Trophoblast cell (in vitro differentiated cells and primary cell): ENCODE measurements at regions not wholly inside any gene's neighbourhood (a gene's known extent, or its start where the extent isn't known, plus 50 kb on each side); places are given as distances from the start of the nearest gene placed in this dataset.
"Not testable (repeated sequence)": the region's sequence is repeated elsewhere in the genome, so short reads cannot be mapped to it uniquely, and the experiment has no call there.

Source experiments
- DNase-seq, 2 donors: peaks; one replicate each; pipeline ENCODE4 v3.0.0-alpha.2; 2016
- H2AFZ ChIP-seq: 2 replicates; pipeline ENCODE4 v1.6.1; 2013; ENCODE audit warnings: low read length, moderate library complexity, mild to moderate bottlenecking; ENCODE audit not compliant: insufficient read depth, poor library complexity
- H2AK5ac ChIP-seq: 2 replicates; pipeline ENCODE4 v1.6.1; 2013; ENCODE audit warnings: mild to moderate bottlenecking, low read length
- H2BK120ac ChIP-seq: 2 replicates; pipeline ENCODE4 v1.6.1; 2013; ENCODE audit warnings: low read length, mild to moderate bottlenecking, moderate library complexity; ENCODE audit not compliant: insufficient read depth, poor library complexity
- H2BK12ac ChIP-seq: 2 replicates; pipeline ENCODE4 v1.6.1; 2013; ENCODE audit warnings: mild to moderate bottlenecking, low read length, moderate library complexity
- H2BK5ac ChIP-seq: 2 replicates; pipeline ENCODE4 v1.6.1; 2013; ENCODE audit warnings: low read length, low read depth, moderate library complexity, mild to moderate bottlenecking; ENCODE audit not compliant: poor library complexity
- H3K14ac ChIP-seq: 2 replicates; pipeline ENCODE4 v1.6.1; 2013; ENCODE audit warnings: mild to moderate bottlenecking, low read length
- H3K18ac ChIP-seq: 2 replicates; pipeline ENCODE4 v1.6.1; 2013; ENCODE audit warnings: mild to moderate bottlenecking, low read length
- H3K23ac ChIP-seq: 2 replicates; pipeline ENCODE4 v1.6.1; 2013; ENCODE audit warnings: low read length
- H3K27ac ChIP-seq: 2 replicates; pipeline ENCODE4 v1.5.1; 2013; ENCODE audit warnings: low read depth, mild to moderate bottlenecking, inconsistent platforms, low read length, moderate library complexity
- H3K27me3 ChIP-seq: 2 replicates; pipeline ENCODE4 v1.6.1; 2013; ENCODE audit warnings: inconsistent platforms, mild to moderate bottlenecking, low read length, moderate library complexity; ENCODE audit not compliant: insufficient read depth
- H3K36me3 ChIP-seq, 2 experiments: 1 replicate in 1 of 2; 2 replicates in 1 of 2; pipeline ENCODE4 v1.6.1; 2013; ENCODE audit warnings: low read length in 2 of 2, mild to moderate bottlenecking in 2 of 2, moderate library complexity in 1 of 2; ENCODE audit not compliant: insufficient read depth in 2 of 2, control insufficient read depth in 1 of 2
- H3K4ac ChIP-seq: 2 replicates; pipeline ENCODE4 v1.6.1; 2013; ENCODE audit warnings: low read depth, mild to moderate bottlenecking, low read length, moderate library complexity
- H3K4me1 ChIP-seq, 2 experiments: 1 replicate in 1 of 2; 2 replicates in 1 of 2; pipeline ENCODE4 v1.6.1; 2013; ENCODE audit warnings: low read length in 2 of 2, mild to moderate bottlenecking in 2 of 2, moderate library complexity in 1 of 2; ENCODE audit not compliant: insufficient read depth in 2 of 2, control insufficient read depth in 1 of 2
- H3K4me2 ChIP-seq: 2 replicates; pipeline ENCODE4 v1.6.1; 2013; ENCODE audit warnings: inconsistent platforms, mild to moderate bottlenecking, low read length, moderate library complexity
- H3K4me3 ChIP-seq: 2 replicates; pipeline ENCODE4 v1.5.1; 2013; ENCODE audit warnings: mild to moderate bottlenecking, low read depth, low read length, inconsistent platforms
- H3K79me1 ChIP-seq: one replicate; pipeline ENCODE4 v1.6.1; 2013; ENCODE audit warnings: low read length
- H3K79me2 ChIP-seq: 2 replicates; pipeline ENCODE4 v1.6.1; 2013; ENCODE audit warnings: low read length, mild to moderate bottlenecking; ENCODE audit not compliant: control insufficient read depth, insufficient read depth, poor library complexity
- H3K9ac ChIP-seq: 2 replicates; pipeline ENCODE4 v1.6.1; 2013; ENCODE audit warnings: mild to moderate bottlenecking, low read length
- H3K9me3 ChIP-seq: 2 replicates; pipeline ENCODE4 v1.6.1; 2013; ENCODE audit warnings: low read depth, mild to moderate bottlenecking, control low read depth, inconsistent platforms, low read length; ENCODE audit not compliant: insufficient read depth
- H4K12ac ChIP-seq: 2 replicates; pipeline ENCODE4 v1.6.1; 2013; ENCODE audit warnings: low read depth, mild to moderate bottlenecking, low read length, moderate library complexity
- H4K8ac ChIP-seq: 2 replicates; pipeline ENCODE4 v1.6.1; 2013; ENCODE audit warnings: low read depth, mild to moderate bottlenecking, low read length, moderate library complexity
- H4K91ac ChIP-seq: one replicate; pipeline ENCODE4 v1.6.1; 2013; ENCODE audit warnings: low read depth, mild to moderate bottlenecking, low read length, moderate library complexity
- WGBS: extraction: QIAGEN DNeasy Blood & Tissue Kit; methylation state at CpG from one replicate; pipeline ENCODE4 v1.1.7; 2013; ENCODE audit warnings: missing lambda C conversion rate; ENCODE audit not compliant: insufficient read length, insufficient coverage; ENCODE audit errors: extremely low coverage; 5-methylcytosine and 5-hydroxymethylcytosine counted together

GRCh38 chr13:21290442-21291002 lies 114.1 kb downstream of the MRPL57 start:
- not testable (repeated sequence) for H3K79me2 ChIP-seq, H2AFZ ChIP-seq, H3K79me1 ChIP-seq, H3K9me3 ChIP-seq, H4K12ac ChIP-seq, H3K27me3 ChIP-seq, H3K4me2 ChIP-seq, H3K36me3 ChIP-seq, H2BK120ac ChIP-seq, H3K18ac ChIP-seq, DNase-seq, H2BK5ac ChIP-seq, H4K8ac ChIP-seq, H3K4me3 ChIP-seq, H4K91ac ChIP-seq, H3K27ac ChIP-seq, H3K4ac ChIP-seq, H2BK12ac ChIP-seq, H3K4me1 ChIP-seq, H2AK5ac ChIP-seq, H3K9ac ChIP-seq, H3K23ac ChIP-seq, H3K14ac ChIP-seq
- no CpG with 5 or more reads among the region's 13 CpGs for WGBS

GRCh38 chr13:21291840-21292239 lies 115.4 kb downstream of the MRPL57 start:
- Histone ChIP-seq H3K9ac (no peak overlapping the region), H2BK120ac (no peak overlapping the region), H3K4me1 (no peaks in the 10 kb centered on the region), H3K4me2 (no peak overlapping the region), H2AK5ac (no peak overlapping the region), H2BK12ac (no peak overlapping the region), H3K23ac (no peak overlapping the region), H2AFZ (no peak overlapping the region), H4K8ac (no peak overlapping the region), H3K27me3 (no peaks in the 10 kb centered on the region), H3K27ac (no peak overlapping the region), H3K14ac (no peak overlapping the region), H3K4me3 (no peak overlapping the region), H4K91ac (no peak overlapping the region), H3K36me3 (no peaks in the 10 kb centered on the region), H3K4ac (no peak overlapping the region), H4K12ac (no peak overlapping the region), H3K18ac (no peak overlapping the region), H3K79me2 (no peaks in the 10 kb centered on the region), H3K9me3 (no peaks in the 10 kb centered on the region), H2BK5ac (no peak overlapping the region), H3K79me1 (no peaks in the 10 kb centered on the region)
- WGBS, result no CpG with 5 or more reads among the region's 7 CpGs
- DNase-seq, result peak in 1 of 2 donors; percentile 60

GRCh38 chr13:21296991-21297390 lies 120.5 kb downstream of the MRPL57 start:
- peak; percentile 47 to 65 for DNase-seq
- H4K12ac ChIP-seq, result not testable (repeated sequence)
- WGBS, result no CpG with 5 or more reads among the region's 5 CpGs

GRCh38 chr13:21297447-21297846 lies 121.0 kb downstream of the MRPL57 start:
- Histone ChIP-seq H3K4me2 (peak overlapping the region; percentile 47), H4K91ac (no peak overlapping the region), H2AFZ (no peak overlapping the region), H2BK5ac (no peak overlapping the region), H3K4me1 (peaks cover 0 to 2% of the 10 kb centered on the region in 2 experiments), H3K9ac (no peak overlapping the region), H4K8ac (peak overlapping the region; percentile 34), H4K12ac (no peak overlapping the region), H3K27me3 (no peaks in the 10 kb centered on the region), H3K9me3 (no peaks in the 10 kb centered on the region), H3K27ac (no peak overlapping the region), H3K23ac (no peak overlapping the region), H3K4ac (no peak overlapping the region), H3K14ac (no peak overlapping the region), H3K79me2 (no peaks in the 10 kb centered on the region), H3K18ac (no peak overlapping the region), H2BK12ac (no peak overlapping the region), H3K4me3 (no peak overlapping the region), H3K36me3 (no peaks in the 10 kb centered on the region), H3K79me1 (no peaks in the 10 kb centered on the region), H2BK120ac (no peak overlapping the region), H2AK5ac (no peak overlapping the region)
- 100% methylated on average over 1 of the region's 2 CpGs for WGBS
- DNase-seq, result no peak

More at GRCh38 chr13:21296991-21297390, 120.5 kb downstream of the MRPL57 start:
- H2AFZ ChIP-seq, H3K23ac ChIP-seq, H4K91ac ChIP-seq, H3K4me2 ChIP-seq, H2BK120ac ChIP-seq, H3K36me3 ChIP-seq, H3K9me3 ChIP-seq, H3K79me2 ChIP-seq, H2BK5ac ChIP-seq, H3K4ac ChIP-seq, H3K4me3 ChIP-seq, H3K4me1 ChIP-seq, H3K27me3 ChIP-seq, H3K27ac ChIP-seq, H3K79me1 ChIP-seq, H3K18ac ChIP-seq, H3K9ac ChIP-seq, H2BK12ac ChIP-seq, H2AK5ac ChIP-seq, H3K14ac ChIP-seq, H4K8ac ChIP-seq: not testable (repeated sequence)
